Mononuclear cell (primary cell): ENCODE measurements at regions not wholly inside any gene's neighbourhood (a gene's known extent, or its start where the extent isn't known, plus 50 kb on each side); places are given as distances from the start of the nearest gene placed in this dataset.

ENCODE experiments used
- H3K27me3 ChIP-seq: 2 replicates; pipeline ENCODE4 v1.6.0; 2011; ENCODE audit warnings: low read length, control low read depth; ENCODE audit not compliant: insufficient read depth
- H3K4me1 ChIP-seq: 2 replicates; pipeline ENCODE4 v1.5.1; 2011; ENCODE audit warnings: mild to moderate bottlenecking, low read length, control low read depth; ENCODE audit not compliant: insufficient read depth
- H3K4me3 ChIP-seq: 2 replicates; pipeline ENCODE4 v1.5.1; 2011; ENCODE audit warnings: mild to moderate bottlenecking, low read length, moderate library complexity
- H3K9me3 ChIP-seq: 2 replicates; pipeline ENCODE4 v1.5.1; 2011; ENCODE audit warnings: low read depth, mild to moderate bottlenecking, control low read depth, low read length

DNA sequence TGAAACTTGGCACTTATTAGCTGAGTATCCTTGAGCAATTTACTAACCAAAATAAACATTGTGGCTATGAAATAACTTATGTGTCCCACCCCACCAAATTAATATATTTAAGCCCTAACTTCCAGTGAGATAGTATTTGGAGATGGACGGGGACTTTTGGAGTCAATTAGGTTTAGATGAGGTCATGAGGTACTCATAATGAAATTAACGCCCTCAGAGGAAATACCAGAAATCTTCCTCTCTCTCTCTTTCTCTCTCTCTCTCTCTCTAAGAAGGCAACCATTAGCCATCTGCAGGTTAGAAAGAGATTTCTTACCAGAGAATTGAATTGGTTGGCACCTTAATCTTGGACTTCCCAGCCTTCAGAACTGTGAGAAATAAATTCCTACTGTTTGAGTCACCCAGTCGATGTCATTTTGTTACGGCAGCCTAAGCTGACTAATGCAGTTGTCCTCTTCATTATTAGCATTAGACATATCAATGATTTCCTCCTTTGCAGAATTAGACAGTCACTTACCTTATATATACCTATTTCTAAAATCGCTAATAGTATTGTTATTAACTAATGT lies 1284.0 kb downstream of the FAM181B start:
- Histone ChIP-seq H3K4me3 (no peak overlapping the region), H3K4me1 (no peaks in the 10 kb centered on the region), H3K27me3 (no peaks in the 10 kb centered on the region), H3K9me3 (no peaks in the 10 kb centered on the region)

GRCh38 chr11:81444297-81444696 lies 1289.4 kb downstream of the FAM181B start:
- H3K4me1 ChIP-seq, result no peaks in the 10 kb centered on the region
- no peak overlapping the region for H3K4me3 ChIP-seq

GRCh38 chr11:81432333-81432732 lies 1301.3 kb downstream of the FAM181B start:
- H3K27me3 ChIP-seq, result no peaks in the 10 kb centered on the region
- H3K4me3 ChIP-seq, result no peak overlapping the region
- no peaks in the 10 kb centered on the region for H3K4me1 ChIP-seq
- H3K9me3 ChIP-seq, result no peaks in the 10 kb centered on the region

More at GRCh38 chr11:81444297-81444696, 1289.4 kb downstream of the FAM181B start:
- Histone ChIP-seq H3K9me3 (no peaks in the 10 kb centered on the region), H3K27me3 (no peaks in the 10 kb centered on the region)

- Histone ChIP-seq H3K27me3 (no peaks in the 10 kb centered on the region), H3K9me3 (no peaks in the 10 kb centered on the region), H3K4me1 (no peaks in the 10 kb centered on the region), H3K4me3 (no peak overlapping the region)
Measured at GRCh38 chr11:81424822-81425221, 1308.8 kb downstream of the FAM181B start.

DNA sequence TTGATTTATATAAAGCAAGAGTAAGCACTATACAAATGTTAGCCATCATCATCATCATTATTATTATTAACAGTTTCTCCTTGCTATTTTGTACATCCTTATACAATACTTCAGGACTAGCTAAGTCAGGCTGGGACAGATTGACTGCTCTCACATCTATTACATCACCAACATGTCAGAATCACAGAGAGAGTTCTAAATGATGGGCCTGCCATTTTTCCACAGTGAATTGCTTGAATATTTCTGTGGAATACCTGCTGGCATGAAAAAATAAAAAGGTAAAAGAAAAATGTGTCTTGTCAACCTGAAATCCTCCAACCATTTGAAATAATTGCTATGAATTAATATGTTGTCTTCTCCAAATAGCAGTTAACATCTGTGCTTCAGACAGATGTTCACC lies 1311.3 kb downstream of the FAM181B start:
- Histone ChIP-seq H3K27me3 (no peaks in the 10 kb centered on the region), H3K4me3 (no peak overlapping the region), H3K9me3 (no peaks in the 10 kb centered on the region), H3K4me1 (no peaks in the 10 kb centered on the region)

GRCh38 chr11:81421251-81421860 lies 1312.3 kb downstream of the FAM181B start:
- H3K4me1 ChIP-seq, result no peaks in the 10 kb centered on the region
- no peak overlapping the region for H3K4me3 ChIP-seq
- H3K27me3 ChIP-seq, result no peaks in the 10 kb centered on the region
- no peaks in the 10 kb centered on the region for H3K9me3 ChIP-seq

- no peaks in the 10 kb centered on the region for H3K9me3 ChIP-seq
- no peaks in the 10 kb centered on the region for H3K27me3 ChIP-seq
- H3K4me3 ChIP-seq, result no peak overlapping the region
- no peaks in the 10 kb centered on the region for H3K4me1 ChIP-seq
Measured at GRCh38 chr11:81420668-81421250, 1312.9 kb downstream of the FAM181B start.

DNA sequence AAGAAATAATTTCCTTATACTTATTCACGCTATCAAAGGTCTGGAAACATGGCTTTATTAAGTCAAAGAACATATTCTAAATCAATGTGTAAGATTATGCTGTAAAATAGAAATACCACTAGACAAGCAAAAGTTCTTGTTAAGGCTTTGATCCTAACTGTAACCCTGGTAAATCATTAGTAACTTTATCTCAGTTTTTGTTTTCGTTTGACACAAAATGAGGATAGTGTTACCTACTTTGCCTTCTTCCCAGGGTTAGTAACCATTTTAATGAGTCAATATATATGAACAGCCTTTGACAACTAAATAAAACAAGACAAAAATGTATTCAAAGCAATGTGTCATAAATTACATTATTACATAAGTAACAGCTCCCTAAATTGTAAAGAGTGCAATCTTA lies 1336.3 kb downstream of the FAM181B start:
- Histone ChIP-seq H3K9me3 (no peaks in the 10 kb centered on the region), H3K27me3 (no peaks in the 10 kb centered on the region), H3K4me1 (no peaks in the 10 kb centered on the region), H3K4me3 (no peak overlapping the region)

- no peaks in the 10 kb centered on the region for H3K4me1 ChIP-seq
- H3K4me3 ChIP-seq, result no peak overlapping the region
- H3K9me3 ChIP-seq, result no peaks in the 10 kb centered on the region
- H3K27me3 ChIP-seq, result no peaks in the 10 kb centered on the region
Measured at GRCh38 chr11:81394311-81394710, 1339.4 kb downstream of the FAM181B start.

- H3K4me1 ChIP-seq, result no peaks in the 10 kb centered on the region
- H3K27me3 ChIP-seq, result no peaks in the 10 kb centered on the region
- no peaks in the 10 kb centered on the region for H3K9me3 ChIP-seq
- H3K4me3 ChIP-seq, result no peak overlapping the region
Measured at GRCh38 chr11:81388326-81388725, 1345.3 kb downstream of the FAM181B start.

DNA sequence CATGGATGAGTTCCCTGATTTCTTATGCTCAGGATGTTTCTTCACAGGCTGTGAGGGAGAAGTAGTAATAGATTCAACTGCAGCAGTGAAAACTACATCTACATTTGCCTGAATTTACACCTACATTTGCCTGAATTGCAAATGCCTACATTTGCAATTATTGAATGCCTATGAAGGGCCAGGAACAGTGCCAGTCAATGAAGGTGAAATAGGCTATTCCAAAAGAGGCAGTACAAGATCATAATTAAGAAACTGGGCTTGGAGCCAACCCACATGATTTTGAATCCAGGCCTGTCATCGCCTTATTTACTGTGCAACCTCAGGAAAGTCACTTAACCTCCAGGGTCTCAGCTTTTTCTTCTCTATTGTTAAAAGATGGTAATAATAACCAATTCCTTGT lies 1353.3 kb downstream of the FAM181B start:
- Histone ChIP-seq H3K4me3 (no peak overlapping the region), H3K4me1 (no peaks in the 10 kb centered on the region), H3K9me3 (no peaks in the 10 kb centered on the region), H3K27me3 (no peaks in the 10 kb centered on the region)

- no peaks in the 10 kb centered on the region for H3K27me3 ChIP-seq
- H3K9me3 ChIP-seq, result no peaks in the 10 kb centered on the region
- H3K4me3 ChIP-seq, result no peak overlapping the region
- H3K4me1 ChIP-seq, result no peaks in the 10 kb centered on the region
Measured at GRCh38 chr11:81377418-81377817, 1356.2 kb downstream of the FAM181B start.

GRCh38 chr11:81373986-81374385 lies 1359.7 kb downstream of the FAM181B start:
- Histone ChIP-seq H3K9me3 (no peaks in the 10 kb centered on the region), H3K27me3 (no peaks in the 10 kb centered on the region), H3K4me1 (no peaks in the 10 kb centered on the region), H3K4me3 (no peak overlapping the region)

GRCh38 chr11:81368192-81368591 lies 1365.5 kb downstream of the FAM181B start:
- Histone ChIP-seq H3K4me1 (no peaks in the 10 kb centered on the region), H3K4me3 (no peak overlapping the region), H3K27me3 (no peaks in the 10 kb centered on the region), H3K9me3 (no peaks in the 10 kb centered on the region)

- H3K27me3 ChIP-seq, result no peaks in the 10 kb centered on the region
- no peaks in the 10 kb centered on the region for H3K4me1 ChIP-seq
- H3K9me3 ChIP-seq, result no peaks in the 10 kb centered on the region
Measured at GRCh38 chr11:81365496-81365895, 1368.2 kb downstream of the FAM181B start.

GRCh38 chr11:81359476-81359875 lies 1374.2 kb downstream of the FAM181B start:
- Histone ChIP-seq H3K27me3 (no peaks in the 10 kb centered on the region), H3K4me1 (no peaks in the 10 kb centered on the region), H3K4me3 (no peak overlapping the region), H3K9me3 (no peaks in the 10 kb centered on the region)

More at GRCh38 chr11:81365496-81365895, 1368.2 kb downstream of the FAM181B start:
- no peak overlapping the region for H3K4me3 ChIP-seq
